Suprapubic skin (tissue), 4 donors: ENCODE measurements at regions not wholly inside any gene's neighbourhood (a gene's known extent, or its start where the extent isn't known, plus 50 kb on each side); places are given as distances from the start of the nearest gene placed in this dataset.

ENCODE experiments used
- EP300 ChIP-seq: sonication (generic); formaldehyde crosslinking; IDR thresholded peaks from one replicate; pipeline ENCODE4 v1.6.1; 2017; ENCODE audit warnings: antibody characterized with exemption
- POLR2A ChIP-seq, 2 donors: fragments of 450-650 bp; IDR thresholded peaks; one replicate each; pipeline ENCODE4 v1.6.1; 2017; ENCODE audit warnings: antibody characterized with exemption in 2 of 2, mild to moderate bottlenecking in 2 of 2, moderate library complexity in 2 of 2
- POLR2AphosphoS5 ChIP-seq, 3 donors: sonication (generic); formaldehyde crosslinking; IDR thresholded peaks; one replicate each; pipeline ENCODE4 v1.6.1; 2017; ENCODE audit warnings: antibody characterized with exemption in 3 of 3
- TF ChIP-seq, protein P1 (sequence below), 2 donors: fragments of 200-600 bp in 1 of 2; fragments of 450-650 bp in 1 of 2; sonication (generic) in 1 of 2; IDR thresholded peaks; one replicate each; pipeline ENCODE4 v1.5.1; 2016 to 2019; ENCODE audit warnings: antibody characterized with exemption in 2 of 2, mild to moderate bottlenecking in 1 of 2, moderate library complexity in 1 of 2

DNA sequence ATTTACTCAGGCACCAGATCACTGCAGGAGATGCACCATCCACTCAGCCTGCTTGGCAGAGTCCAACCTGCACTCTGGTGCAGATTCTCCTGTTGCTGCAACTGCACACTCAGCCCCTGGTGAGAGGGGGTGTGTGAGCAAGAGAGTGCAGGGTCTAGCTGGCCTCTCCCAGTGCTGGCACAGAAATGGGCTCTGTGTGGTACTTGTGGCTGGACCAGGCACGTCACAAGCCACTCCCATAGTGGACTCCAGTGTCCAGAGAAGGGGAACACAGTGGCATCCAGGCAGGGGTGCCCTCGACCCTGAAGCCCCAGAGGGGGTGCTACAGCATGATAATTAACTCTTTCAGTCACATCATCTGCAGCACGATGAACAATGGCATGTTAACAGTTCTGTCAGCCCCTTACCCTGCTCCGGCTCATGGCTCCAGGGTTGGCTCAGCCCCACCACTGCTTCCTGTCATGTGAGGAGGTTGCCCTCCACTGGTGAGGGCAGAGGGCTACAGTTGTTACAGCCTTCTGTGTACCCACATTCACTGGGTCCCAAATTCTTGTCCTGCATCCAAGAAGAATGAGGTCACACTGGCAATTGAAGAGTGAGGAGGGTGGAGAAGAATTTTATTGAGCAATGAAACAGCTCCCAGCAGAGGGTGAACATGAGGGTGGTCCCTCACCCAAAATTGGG lies 135.7 kb downstream of the EVA1A start:
- TF ChIP-seq, protein P1, sequence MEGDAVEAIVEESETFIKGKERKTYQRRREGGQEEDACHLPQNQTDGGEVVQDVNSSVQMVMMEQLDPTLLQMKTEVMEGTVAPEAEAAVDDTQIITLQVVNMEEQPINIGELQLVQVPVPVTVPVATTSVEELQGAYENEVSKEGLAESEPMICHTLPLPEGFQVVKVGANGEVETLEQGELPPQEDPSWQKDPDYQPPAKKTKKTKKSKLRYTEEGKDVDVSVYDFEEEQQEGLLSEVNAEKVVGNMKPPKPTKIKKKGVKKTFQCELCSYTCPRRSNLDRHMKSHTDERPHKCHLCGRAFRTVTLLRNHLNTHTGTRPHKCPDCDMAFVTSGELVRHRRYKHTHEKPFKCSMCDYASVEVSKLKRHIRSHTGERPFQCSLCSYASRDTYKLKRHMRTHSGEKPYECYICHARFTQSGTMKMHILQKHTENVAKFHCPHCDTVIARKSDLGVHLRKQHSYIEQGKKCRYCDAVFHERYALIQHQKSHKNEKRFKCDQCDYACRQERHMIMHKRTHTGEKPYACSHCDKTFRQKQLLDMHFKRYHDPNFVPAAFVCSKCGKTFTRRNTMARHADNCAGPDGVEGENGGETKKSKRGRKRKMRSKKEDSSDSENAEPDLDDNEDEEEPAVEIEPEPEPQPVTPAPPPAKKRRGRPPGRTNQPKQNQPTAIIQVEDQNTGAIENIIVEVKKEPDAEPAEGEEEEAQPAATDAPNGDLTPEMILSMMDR (IDR thresholded peaks at IDR 0.05) = no peak
- TF ChIP-seq POLR2A (IDR thresholded peaks at IDR 0.05) (no peak), POLR2AphosphoS5 (IDR thresholded peaks at IDR 0.05) (no peak), EP300 (no peak)
